KMS-11 (cell line): ENCODE measurements at regions not wholly inside any gene's neighbourhood (a gene's known extent, or its start where the extent isn't known, plus 50 kb on each side); places are given as distances from the start of the nearest gene placed in this dataset.
"Not testable (repeated sequence)": the region's sequence is repeated elsewhere in the genome, so short reads cannot be mapped to it uniquely, and the experiment has no call there.

Source experiments
- H2AFZ ChIP-seq: fragments of 200-600 bp; sonication (generic); 2 replicates; pipeline ENCODE4 v1.6.1; 2016; ENCODE audit warnings: antibody characterized with exemption, mixed run types, low read depth
- H3K27ac ChIP-seq: fragments of 200-600 bp; sonication (generic); 2 replicates; pipeline ENCODE4 v1.6.1; 2016; ENCODE audit warnings: mild to moderate bottlenecking, mixed run types
- H3K27me3 ChIP-seq: fragments of 200-600 bp; sonication (generic); 2 replicates; pipeline ENCODE4 v1.6.1; 2017; ENCODE audit warnings: mild to moderate bottlenecking, low read depth, mixed run types, moderate library complexity; ENCODE audit not compliant: insufficient read depth
- H3K36me3 ChIP-seq: fragments of 200-600 bp; sonication (generic); 2 replicates; pipeline ENCODE4 v1.6.1; 2017; ENCODE audit warnings: mild to moderate bottlenecking, mixed run types; ENCODE audit not compliant: insufficient read depth
- H3K4me1 ChIP-seq: fragments of 200-600 bp; sonication (generic); 2 replicates; pipeline ENCODE4 v1.6.1; 2016; ENCODE audit warnings: mild to moderate bottlenecking, low read depth, mixed run types; ENCODE audit not compliant: poor library complexity, severe bottlenecking
- H3K4me2 ChIP-seq: fragments of 200-600 bp; sonication (generic); 2 replicates; pipeline ENCODE4 v1.7.0; 2016; ENCODE audit warnings: mild to moderate bottlenecking, mixed run types
- H3K4me3 ChIP-seq: fragments of 200-600 bp; sonication (generic); IDR thresholded peaks from 2 replicates; pipeline ENCODE4 v1.6.1; 2017; ENCODE audit warnings: low read depth, low read length, mixed read lengths; ENCODE audit not compliant: insufficient read depth
- H3K79me2 ChIP-seq: fragments of 200-600 bp; sonication (generic); 2 replicates; pipeline ENCODE4 v1.6.1; 2016; ENCODE audit warnings: low read depth, mixed run types; ENCODE audit not compliant: insufficient read depth
- H3K9ac ChIP-seq: fragments of 200-600 bp; sonication (generic); 2 replicates; pipeline ENCODE4 v1.6.1; 2016; ENCODE audit warnings: mild to moderate bottlenecking, mixed run types
- H4K20me1 ChIP-seq: fragments of 200-600 bp; sonication (generic); 2 replicates; pipeline ENCODE4 v1.6.1; 2016; ENCODE audit warnings: mild to moderate bottlenecking, mixed run types; ENCODE audit not compliant: insufficient read depth
- CTCF ChIP-seq: fragments of 200-600 bp; sonication (generic); conservative IDR thresholded peaks from 2 replicates; pipeline ENCODE4 v1.6.1; 2017; ENCODE audit warnings: low read depth, mild to moderate bottlenecking, antibody characterized with exemption, low read length, moderate library complexity, mixed read lengths

- Histone ChIP-seq H3K27ac (no peak overlapping the region), H3K9ac (no peak overlapping the region), H3K79me2 (no peaks in the 10 kb centered on the region), H3K4me1 (no peaks in the 10 kb centered on the region), H3K4me2 (no peak overlapping the region), H4K20me1 (no peaks in the 10 kb centered on the region), H3K4me3 (no peak overlapping the region), H3K36me3 (no peaks in the 10 kb centered on the region), H3K27me3 (no peaks in the 10 kb centered on the region), H2AFZ (no peak overlapping the region)
- no peak for TF ChIP-seq CTCF
Measured at GRCh38 chr5:145520335-145520734, 314.8 kb downstream of the PRELID2 start.

- not testable (repeated sequence) for H4K20me1 ChIP-seq, H3K27ac ChIP-seq, H2AFZ ChIP-seq, H3K4me1 ChIP-seq, H3K4me2 ChIP-seq, H3K9ac ChIP-seq, H3K36me3 ChIP-seq, H3K27me3 ChIP-seq, H3K4me3 ChIP-seq, H3K79me2 ChIP-seq
Measured at GRCh38 chr5:145517588-145517987, 317.6 kb downstream of the PRELID2 start.

GRCh38 chr5:145511351-145511750, 323.8 kb downstream of the PRELID2 start:
- no peaks in the 10 kb centered on the region for H4K20me1 ChIP-seq
- no peak overlapping the region for H3K9ac ChIP-seq
- no peaks in the 10 kb centered on the region for H3K4me1 ChIP-seq
- H3K27ac ChIP-seq = no peak overlapping the region
- TF ChIP-seq CTCF = no peak
- H2AFZ ChIP-seq = no peak overlapping the region
- no peaks in the 10 kb centered on the region for H3K79me2 ChIP-seq
- H3K4me2 ChIP-seq = no peak overlapping the region
- H3K4me3 ChIP-seq = no peak overlapping the region
- no peaks in the 10 kb centered on the region for H3K27me3 ChIP-seq
- H3K36me3 ChIP-seq = no peaks in the 10 kb centered on the region

- no peaks in the 10 kb centered on the region for H3K27me3 ChIP-seq
- no peaks in the 10 kb centered on the region for H3K4me1 ChIP-seq
- H3K4me3 ChIP-seq = no peak overlapping the region
- TF ChIP-seq CTCF = no peak
- no peak overlapping the region for H2AFZ ChIP-seq
- no peak overlapping the region for H3K27ac ChIP-seq
- no peaks in the 10 kb centered on the region for H3K79me2 ChIP-seq
- H3K36me3 ChIP-seq = no peaks in the 10 kb centered on the region
- no peaks in the 10 kb centered on the region for H4K20me1 ChIP-seq
- no peak overlapping the region for H3K9ac ChIP-seq
- H3K4me2 ChIP-seq = no peak overlapping the region
Measured at GRCh38 chr5:145510769-145511168, 324.4 kb downstream of the PRELID2 start.

- Histone ChIP-seq H4K20me1 (no peaks in the 10 kb centered on the region), H3K27ac (no peak overlapping the region), H3K4me2 (no peak overlapping the region), H3K4me1 (no peaks in the 10 kb centered on the region), H3K79me2 (no peaks in the 10 kb centered on the region), H3K4me3 (no peak overlapping the region), H2AFZ (no peak overlapping the region), H3K27me3 (no peaks in the 10 kb centered on the region), H3K36me3 (no peaks in the 10 kb centered on the region), H3K9ac (no peak overlapping the region)
- no peak for TF ChIP-seq CTCF
Measured at GRCh38 chr5:145510324-145510723, 324.8 kb downstream of the PRELID2 start.
